ENCODE measurements at regions not wholly inside any gene's neighbourhood (a gene's known extent, or its start where the extent isn't known, plus 50 kb on each side); places are given as distances from the start of the nearest gene placed in this dataset.

DNA sequence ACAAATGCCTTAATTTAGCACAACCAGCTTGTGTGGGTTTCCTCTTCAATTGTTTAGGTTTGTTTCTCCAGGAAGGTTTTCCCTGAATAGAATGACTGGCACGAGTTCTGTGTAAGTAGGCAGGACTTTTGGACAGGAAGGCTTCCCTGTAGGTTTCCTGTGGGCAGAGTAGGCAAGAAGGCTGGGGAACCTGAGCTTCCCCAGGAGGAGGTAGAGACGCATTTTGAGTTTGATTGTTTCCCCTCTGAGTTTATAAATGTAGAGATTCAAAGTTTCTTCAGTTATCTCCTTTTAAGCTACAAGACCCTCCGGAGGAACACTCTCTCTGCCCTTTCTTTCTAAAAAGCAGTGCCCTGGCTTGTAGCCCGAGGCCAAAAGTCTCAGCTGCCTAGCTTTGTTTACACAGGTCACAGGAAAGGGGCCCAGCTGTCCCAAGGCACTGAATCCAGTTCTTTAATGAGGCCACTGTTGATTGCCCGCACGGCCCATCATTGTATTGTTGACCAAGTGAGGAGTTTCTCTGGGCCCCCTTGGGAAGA lies 66.6 kb upstream of the RDX start:
- TF ChIP-seq, protein P1, sequence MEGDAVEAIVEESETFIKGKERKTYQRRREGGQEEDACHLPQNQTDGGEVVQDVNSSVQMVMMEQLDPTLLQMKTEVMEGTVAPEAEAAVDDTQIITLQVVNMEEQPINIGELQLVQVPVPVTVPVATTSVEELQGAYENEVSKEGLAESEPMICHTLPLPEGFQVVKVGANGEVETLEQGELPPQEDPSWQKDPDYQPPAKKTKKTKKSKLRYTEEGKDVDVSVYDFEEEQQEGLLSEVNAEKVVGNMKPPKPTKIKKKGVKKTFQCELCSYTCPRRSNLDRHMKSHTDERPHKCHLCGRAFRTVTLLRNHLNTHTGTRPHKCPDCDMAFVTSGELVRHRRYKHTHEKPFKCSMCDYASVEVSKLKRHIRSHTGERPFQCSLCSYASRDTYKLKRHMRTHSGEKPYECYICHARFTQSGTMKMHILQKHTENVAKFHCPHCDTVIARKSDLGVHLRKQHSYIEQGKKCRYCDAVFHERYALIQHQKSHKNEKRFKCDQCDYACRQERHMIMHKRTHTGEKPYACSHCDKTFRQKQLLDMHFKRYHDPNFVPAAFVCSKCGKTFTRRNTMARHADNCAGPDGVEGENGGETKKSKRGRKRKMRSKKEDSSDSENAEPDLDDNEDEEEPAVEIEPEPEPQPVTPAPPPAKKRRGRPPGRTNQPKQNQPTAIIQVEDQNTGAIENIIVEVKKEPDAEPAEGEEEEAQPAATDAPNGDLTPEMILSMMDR (IDR thresholded peaks at IDR 0.05), result no peak
- DNase-seq (ENCODE audit: low spot score) (no peak), ATAC-seq (ENCODE audit: low FRiP score) (no peak)

DNA sequence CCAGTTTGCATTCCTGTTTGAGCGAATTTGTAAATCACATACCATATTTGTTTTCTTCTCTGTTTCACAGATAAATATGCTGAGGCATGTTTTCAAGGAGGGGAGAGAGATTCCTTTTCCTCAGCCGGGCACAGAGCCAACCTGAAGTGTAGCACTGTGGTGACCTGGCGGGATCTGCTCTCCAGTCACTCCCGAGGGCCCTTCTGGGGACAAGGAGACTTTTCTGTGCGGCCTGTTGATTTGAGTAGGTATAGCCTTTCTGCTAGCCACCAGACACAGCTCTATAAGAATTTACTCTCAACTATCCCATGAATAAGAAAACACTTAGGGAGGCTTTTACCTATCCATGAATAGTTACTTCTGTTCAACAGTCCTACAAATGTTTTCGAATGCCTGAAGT lies 63.5 kb upstream of the FDX1 start:
- ATAC-seq (ENCODE audit: low FRiP score) (no peak), DNase-seq (ENCODE audit: low spot score) (no peak)

DNA sequence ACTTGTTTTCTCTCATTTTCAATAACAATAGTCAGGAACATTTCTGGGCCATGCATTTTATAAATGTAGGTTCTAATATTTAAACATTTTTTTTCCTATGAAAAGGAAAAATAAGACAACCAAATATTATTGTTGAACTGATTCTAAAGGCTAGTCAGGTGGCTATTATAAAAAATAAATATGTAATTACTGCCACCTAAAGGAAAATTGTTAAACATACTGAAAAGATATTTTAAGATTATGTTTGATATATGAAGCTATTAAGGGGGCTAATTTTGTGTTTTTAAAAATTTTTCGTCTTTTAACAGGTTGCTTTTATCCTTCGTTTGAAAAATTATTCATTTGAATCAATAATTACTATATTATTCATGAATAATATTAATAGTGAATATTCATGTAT lies 62.2 kb upstream of the FDX1 start:
- TF ChIP-seq, protein P1 (IDR thresholded peaks at IDR 0.05), result no peak
- DNase-seq (ENCODE audit: low spot score) (no peak), ATAC-seq (ENCODE audit: low FRiP score) (no peak)

More for the DNA sequence above, 63.5 kb upstream of the FDX1 start:
- TF ChIP-seq, protein P1 (IDR thresholded peaks at IDR 0.05), result no peak

DNA sequence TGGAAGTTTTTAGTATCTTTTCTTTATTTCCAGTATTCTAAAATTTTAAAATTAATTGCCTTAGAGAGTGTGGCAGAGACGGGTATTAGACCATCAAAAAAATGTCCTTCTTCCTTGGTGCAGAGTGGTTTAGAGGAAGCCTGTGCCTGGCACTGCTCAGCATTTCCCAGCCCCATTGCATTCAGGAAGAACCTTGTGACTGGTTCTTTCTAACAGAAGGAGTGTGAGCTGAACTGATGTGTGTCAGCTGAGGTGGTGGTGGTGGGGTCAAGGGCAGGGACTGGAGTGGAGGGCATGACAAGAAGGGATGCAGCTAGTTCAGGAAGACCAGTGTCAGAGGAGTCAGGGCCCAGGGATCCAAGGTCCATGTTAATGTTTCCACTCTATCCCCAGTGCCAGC lies 58.7 kb upstream of the FDX1 start:
- no peak for DNase-seq (ENCODE audit: low spot score)
- no peak for ATAC-seq (ENCODE audit: low FRiP score)
- TF ChIP-seq, protein P1 (IDR thresholded peaks at IDR 0.05), result no peak

DNA sequence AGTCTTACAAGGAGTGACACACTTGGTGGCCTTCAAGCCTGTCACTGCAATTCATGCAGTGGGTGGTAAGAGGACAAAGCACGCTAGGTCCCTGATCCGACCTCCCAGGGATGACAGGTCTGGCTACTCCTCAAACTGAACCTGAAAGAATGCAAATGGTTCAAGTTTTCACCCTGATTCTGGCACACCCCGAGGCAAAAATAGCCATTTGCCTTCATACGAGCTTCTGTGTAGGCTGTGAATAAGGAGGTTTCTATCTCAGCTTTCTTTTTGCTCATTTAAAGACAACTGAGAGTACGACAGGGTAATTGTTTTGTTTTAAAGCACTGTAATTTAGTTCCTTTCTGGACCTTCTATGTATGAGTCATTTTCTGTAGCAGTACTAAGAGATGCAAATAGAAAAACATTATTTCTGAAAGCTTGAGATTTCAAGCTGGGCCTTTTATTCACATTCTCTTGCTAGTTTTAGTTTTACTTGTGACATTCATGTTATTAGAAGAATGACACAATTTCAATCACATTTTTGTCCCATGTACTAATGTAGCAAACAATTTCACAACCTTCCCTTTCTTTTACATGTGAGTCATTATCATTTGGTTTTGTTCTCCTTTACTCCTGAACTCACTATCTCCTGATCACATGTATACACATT lies 56.6 kb upstream of the FDX1 start:
- ATAC-seq (ENCODE audit: low FRiP score) (no peak), DNase-seq (ENCODE audit: low spot score) (no peak)
- TF ChIP-seq, protein P1 (IDR thresholded peaks at IDR 0.05), result no peak

DNA sequence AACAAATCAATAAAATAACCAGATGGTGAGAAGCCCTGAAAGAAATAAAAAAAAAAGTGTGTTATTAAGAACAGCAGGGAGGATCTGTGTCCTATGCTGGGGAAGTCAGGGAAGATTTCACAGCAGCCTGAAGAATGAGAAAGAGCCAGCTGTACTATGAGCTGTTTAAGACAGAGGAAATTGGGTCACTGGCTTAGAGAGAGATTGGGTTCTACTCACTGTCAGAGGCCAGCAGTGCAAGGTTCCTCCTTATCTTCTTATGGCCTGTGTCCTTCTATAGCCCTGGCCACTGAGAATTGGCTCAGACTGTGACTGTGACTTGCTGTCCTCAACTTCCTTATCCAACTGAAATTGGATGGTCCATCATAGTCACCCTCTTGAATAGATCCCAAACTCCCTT lies 54.8 kb upstream of the FDX1 start:
- TF ChIP-seq, protein P1 (IDR thresholded peaks at IDR 0.05), result no peak
- DNase-seq (ENCODE audit: low spot score) (no peak), ATAC-seq (ENCODE audit: low FRiP score) (no peak)

DNA sequence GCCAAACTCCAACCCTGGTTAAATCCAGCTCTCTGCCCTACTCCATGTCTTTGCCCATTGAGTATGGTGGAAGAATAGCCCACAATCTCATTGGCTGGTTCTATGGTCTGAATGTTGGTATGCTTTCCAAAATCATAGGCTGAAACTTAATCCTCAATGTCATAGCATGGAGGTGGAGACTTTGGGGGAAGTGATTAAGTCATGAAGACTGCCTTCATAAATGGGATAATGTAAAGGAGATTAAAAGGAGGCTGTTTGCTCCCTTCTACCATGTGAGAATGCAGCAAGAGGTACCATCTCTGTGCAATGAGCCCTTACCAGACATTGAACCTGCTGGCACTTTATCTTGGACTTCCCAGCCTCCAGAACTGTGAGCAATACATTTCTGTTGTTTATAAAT lies 54.4 kb upstream of the FDX1 start:
- TF ChIP-seq, protein P1 (IDR thresholded peaks at IDR 0.05), result no peak
- DNase-seq (ENCODE audit: low spot score) (no peak), ATAC-seq (ENCODE audit: low FRiP score) (no peak)
